Gastroesophageal sphincter (tissue), 3 donors: ENCODE measurements at regions not wholly inside any gene's neighbourhood (a gene's known extent, or its start where the extent isn't known, plus 50 kb on each side); places are given as distances from the start of the nearest gene placed in this dataset.

ENCODE experiments used
- CTCF ChIP-seq, 4 experiments: fragments of 200-600 bp in 2 of 4; fragments of 450-650 bp in 2 of 4; sonication (generic) in 1 of 4; IDR thresholded peaks; one replicate each; pipeline ENCODE4 v1.5.1; 2017 to 2019; ENCODE audit warnings: antibody characterized with exemption in 4 of 4, mild to moderate bottlenecking in 2 of 4, moderate library complexity in 2 of 4
- POLR2A ChIP-seq, 2 donors: fragments of 450-650 bp; IDR thresholded peaks; one replicate each; pipeline ENCODE4 v1.6.1; 2017; ENCODE audit warnings: antibody characterized with exemption in 2 of 2, mild to moderate bottlenecking in 2 of 2, moderate library complexity in 1 of 2
- POLR2AphosphoS5 ChIP-seq: sonication (generic); formaldehyde crosslinking; IDR thresholded peaks from one replicate; pipeline ENCODE4 v1.6.1; 2017; ENCODE audit warnings: antibody characterized with exemption

- TF ChIP-seq CTCF (IDR thresholded peaks at IDR 0.05) (no peak), POLR2AphosphoS5 (no peak), POLR2A (IDR thresholded peaks at IDR 0.05) (no peak)
Observed at GRCh38 chr7:85290269-85290668, 103.4 kb upstream of the SEMA3D start.
